K562 (cell line): ENCODE measurements at regions not wholly inside any gene's neighbourhood (a gene's known extent, or its start where the extent isn't known, plus 50 kb on each side); places are given as distances from the start of the nearest gene placed in this dataset.

Experiments
- ATAC-seq: fragments of 200-7000 bp; cut with Tn5 transposase; 3 replicates; pipeline ENCODE4 v1.9.1; 2020; ENCODE audit warnings: moderate library complexity
- BruUV-seq: library from RNA; stranded (reverse); fragments of 400-500 nt; replicated peaks from 2 replicates; lab custom pipeline; 2021; lab: Mats Ljungman, UMichigan
- CTCF ChIA-PET: fragments of 300-600 bp; formaldehyde crosslinking; extraction: SDS; loops from one replicate; lab custom pipeline; 2021; ENCODE audit warnings: low intra/inter-chr PET ratio; lab: Yijun Ruan, JAX
- POLR2A ChIA-PET: fragments of 300-600, 350-650 bp; sonication (Branson Sonifier 250); formaldehyde crosslinking; extraction: SDS; loops from one replicate; lab custom pipeline; 2021; ENCODE audit warnings: antibody characterized with exemption, inconsistent platforms; lab: Yijun Ruan, JAX
- DNase-seq, 4 experiments: peaks; one replicate each; pipeline versions ENCODE4 v3.0.0 to v3.0.0-alpha.2; 2011 to 2018; ENCODE audit warnings: low spot score in 3 of 4, mixed read lengths in 3 of 4; ENCODE audit errors: extremely low read depth in 1 of 4
- FAIRE-seq: peaks from 2 replicates; lab custom pipeline; 2011; peaks lifted over from hg19 to GRCh38; lab: Jason Lieb, UNC
- H2AFZ ChIP-seq: 2 replicates; pipeline ENCODE4 v1.6.0; 2011; ENCODE audit warnings: low read depth, low read length, control low read depth, inconsistent platforms
- H3K27ac ChIP-seq: fragments of 200-600 bp; 3 replicates; pipeline ENCODE4 v1.8.0; 2011; ENCODE audit warnings: low read depth, mild to moderate bottlenecking, control low read depth, inconsistent platforms, low read length, moderate library complexity, mixed read lengths; ENCODE audit errors: extremely low read depth
- H3K27me3 ChIP-seq, 2 experiments: fragments of 300-600 bp in 1 of 2; 2 replicates in 1 of 2; 3 replicates in 1 of 2; pipeline versions ENCODE4 v1.6.0 to v1.8.0; 2011; ENCODE audit warnings: inconsistent platforms in 2 of 2, low read length in 2 of 2, mild to moderate bottlenecking in 1 of 2, mixed read lengths in 1 of 2, moderate library complexity in 1 of 2; ENCODE audit not compliant: control insufficient read depth in 2 of 2, insufficient read depth in 2 of 2
- H3K36me3 ChIP-seq: fragments of 300-600 bp; 3 replicates; pipeline ENCODE4 v1.8.0; 2011; ENCODE audit warnings: mild to moderate bottlenecking, low read length, inconsistent platforms; ENCODE audit not compliant: control insufficient read depth, insufficient read depth
- H3K4me1 ChIP-seq, 2 experiments: fragments of 200-600 bp in 1 of 2; replicated peaks in 1 of 2; 2 replicates in 1 of 2; 3 replicates in 1 of 2; pipeline versions ENCODE4 v1.5.1 to v1.8.0; 2011; ENCODE audit warnings: inconsistent platforms in 2 of 2, low read length in 2 of 2, mild to moderate bottlenecking in 1 of 2, mixed read lengths in 1 of 2, moderate library complexity in 1 of 2; ENCODE audit not compliant: control insufficient read depth in 2 of 2, insufficient read depth in 2 of 2
- H3K4me2 ChIP-seq: 2 replicates; pipeline ENCODE4 v1.6.1; 2011; ENCODE audit warnings: low read length, control low read depth, inconsistent platforms, mixed read lengths; ENCODE audit not compliant: insufficient read depth
- H3K4me3 ChIP-seq: fragments of 200-600 bp; sonication (generic), shearing (Covaris generic); 2 replicates; pipeline ENCODE4 v1.5.1; 2016; ENCODE audit warnings: control low read depth, inconsistent platforms
- H3K79me2 ChIP-seq: fragments of 200-600 bp; 3 replicates; pipeline ENCODE4 v1.8.0; 2011; ENCODE audit warnings: low read length, inconsistent platforms; ENCODE audit not compliant: control insufficient read depth, insufficient read depth
- H3K9ac ChIP-seq, 2 experiments: 2 replicates each; pipeline versions ENCODE4 v1.6.0 to v1.6.1; 2011; ENCODE audit warnings: low read depth in 2 of 2, low read length in 2 of 2, control low read depth in 1 of 2, inconsistent platforms in 1 of 2, mild to moderate bottlenecking in 1 of 2, mixed read lengths in 1 of 2; ENCODE audit not compliant: insufficient read depth in 1 of 2
- H3K9me1 ChIP-seq: one replicate; pipeline ENCODE4 v1.6.0; 2011; ENCODE audit warnings: inconsistent platforms, mild to moderate bottlenecking, low read length, moderate library complexity; ENCODE audit not compliant: control insufficient read depth, insufficient read depth
- H3K9me3 ChIP-seq: replicated peaks from 2 replicates; pipeline ENCODE4 v1.5.1; 2011; ENCODE audit warnings: low read depth, low read length, inconsistent platforms; ENCODE audit not compliant: control insufficient read depth, insufficient read depth
- H4K20me1 ChIP-seq: replicated peaks from 2 replicates; pipeline ENCODE4 v1.6.1; 2011; ENCODE audit warnings: low read length, inconsistent platforms, mixed read lengths; ENCODE audit not compliant: control insufficient read depth, insufficient read depth
- ARID2 ChIP-seq: fragments of 450-650 bp; IDR thresholded peaks from 2 replicates; pipeline ENCODE4 v1.6.1; 2017; ENCODE audit warnings: antibody characterized with exemption, mild to moderate bottlenecking
- EP400 ChIP-seq: fragments of 450-650 bp; IDR thresholded peaks from 2 replicates; pipeline ENCODE4 v1.6.1; 2017; ENCODE audit warnings: antibody characterized with exemption, mild to moderate bottlenecking, moderate library complexity
- FOXM1 ChIP-seq, 2 experiments: fragments of 450-650 bp in 1 of 2; sonication (generic) in 1 of 2; formaldehyde crosslinking in 1 of 2; IDR thresholded peaks; 2 replicates each; pipeline versions ENCODE4 v1.6.1 to v1.9.0; 2017 to 2022; ENCODE audit warnings: low read depth in 2 of 2, mild to moderate bottlenecking in 2 of 2, missing genetic modification reagents in 1 of 2, moderate library complexity in 1 of 2
- GTF2A2 ChIP-seq: IDR thresholded peaks from 2 replicates; pipeline ENCODE4 v1.6.1; 2016; ENCODE audit warnings: mild to moderate bottlenecking, missing genetic modification characterization, missing compliant biosample characterization
- GTF2E2 ChIP-seq: fragments of 200-800 bp; sonication (Bioruptor generic); IDR thresholded peaks from 2 replicates; pipeline ENCODE4 v1.6.1; 2016; ENCODE audit warnings: missing genetic modification characterization, missing compliant biosample characterization
- HDAC1 ChIP-seq, 2 experiments: fragments of 450-650 bp; IDR thresholded peaks; 2 replicates each; pipeline ENCODE4 v1.6.1; 2016 to 2017; ENCODE audit warnings: inconsistent platforms in 1 of 2, mild to moderate bottlenecking in 1 of 2, moderate library complexity in 1 of 2
- HNRNPH1 ChIP-seq: fragments of 200-400 bp; formaldehyde crosslinking; optimal IDR thresholded peaks from 2 replicates; pipeline ENCODE3; 2017; ENCODE audit warnings: low read depth, mild to moderate bottlenecking, low read length, moderate library complexity
- POU5F1 ChIP-seq: fragments of 150-350 bp; IDR thresholded peaks from 2 replicates; pipeline ENCODE4 v1.6.1; 2014; ENCODE audit warnings: borderline replicate concordance, low read length, low read depth, mild to moderate bottlenecking; ENCODE audit not compliant: partially characterized antibody
- TAF7 ChIP-seq: fragments of 450-650 bp; IDR thresholded peaks from 2 replicates; pipeline ENCODE4 v1.6.1; 2016; ENCODE audit warnings: missing genetic modification characterization, missing compliant biosample characterization
- TCFL5 ChIP-seq: fragments of 250-450 bp; sonication (Bioruptor Pico); conservative IDR thresholded peaks from 2 replicates; pipeline ENCODE4 v1.6.1; 2021; ENCODE audit warnings: mild to moderate bottlenecking, moderate library complexity, matching md5 sums
- U2AF1 ChIP-seq: fragments of 200-400 bp; formaldehyde crosslinking; optimal IDR thresholded peaks from 2 replicates; pipeline ENCODE3; 2017; ENCODE audit warnings: mild to moderate bottlenecking, low read depth, low read length, moderate library complexity
- ZNF79 ChIP-seq: fragments of 250-450 bp; sonication (Bioruptor Pico); IDR thresholded peaks from 2 replicates; pipeline ENCODE4 v1.4.0; 2020; ENCODE audit warnings: low read depth, mild to moderate bottlenecking, moderate library complexity
- WGBS: fragments of 100-300 bp; shearing (Covaris generic); methylation state at CpG from one replicate; pipeline ENCODE4 v1.1.6; 2016; ENCODE audit warnings: low coverage, mixed read lengths; ENCODE audit not compliant: insufficient coverage; ENCODE audit errors: missing lambda C conversion rate; 5-methylcytosine and 5-hydroxymethylcytosine counted together
- in situ Hi-C: fragments of 300-500 bp; cut with MboI; formaldehyde crosslinking; loops from 4 replicates; pipeline ENCODE4 v1.15.0; 2018; ENCODE audit warnings: inconsistent platforms, mixed read lengths
- intact Hi-C: fragments of 100-400 bp; cut with micrococcal nuclease; formaldehyde crosslinking; loops from 2 replicates; pipeline ENCODE4 v1.14.2; 2022
- TF ChIP-seq, protein P1 (sequence below): fragments of 200-400 bp; formaldehyde crosslinking; IDR thresholded peaks from 2 replicates; pipeline ENCODE4 v1.6.1; 2017; ENCODE audit warnings: mild to moderate bottlenecking, low read depth, low read length, moderate library complexity

DNA sequence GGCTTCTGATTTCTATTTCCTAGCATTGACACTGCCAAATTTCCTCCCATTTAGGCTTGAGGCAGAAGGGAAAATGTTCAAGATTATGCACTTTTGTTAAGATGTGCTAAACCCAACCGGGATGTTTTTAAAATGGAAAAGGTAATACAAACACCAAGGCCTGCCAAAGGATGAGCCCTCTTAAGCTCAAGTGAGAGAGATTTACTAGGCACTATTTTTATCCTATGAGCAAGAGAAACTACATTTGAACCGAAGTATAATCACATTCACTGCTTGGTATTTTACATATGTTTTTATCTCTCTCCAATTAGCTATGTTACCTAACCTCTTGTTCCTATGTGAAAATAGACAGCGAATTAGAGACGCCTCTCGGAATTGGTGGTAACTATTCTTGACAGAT, 295.8 kb downstream of the GABRB3 start:
- POLR2A ChIA-PET = no interaction called here
- Histone ChIP-seq H3K4me3 (no peak overlapping the region), H3K27ac (no peak overlapping the region), H3K9me3 (no peaks in the 10 kb centered on the region), H4K20me1 (no peaks in the 10 kb centered on the region), H3K79me2 (no peaks in the 10 kb centered on the region), H3K9ac (no peak overlapping the region), H3K4me1 (no peaks in the 10 kb centered on the region)
- 0% methylated on average over 5 of the region's 5 CpGs for WGBS
- FAIRE-seq = no peak
- BruUV-seq = no TSS peak
- TF ChIP-seq EP400 (no peak), GTF2A2 (tag) (no peak), ZNF79 (no peak), U2AF1 (no peak), TAF7 (tag) (no peak), GTF2E2 (tag) (no peak), HDAC1 (IDR thresholded peaks at IDR 0.05) (no peak), FOXM1 (IDR thresholded peaks at IDR 0.05; ENCODE audit: low read depth) (no peak), FOXM1 (CRISPR knock-in tag; IDR thresholded peaks at IDR 0.05; ENCODE audit: low read depth) (no peak), POU5F1 (no peak), ARID2 (no peak), HNRNPH1 (no peak), TCFL5 (CRISPR knock-in tag) (no peak)
- TF ChIP-seq, protein P1, sequence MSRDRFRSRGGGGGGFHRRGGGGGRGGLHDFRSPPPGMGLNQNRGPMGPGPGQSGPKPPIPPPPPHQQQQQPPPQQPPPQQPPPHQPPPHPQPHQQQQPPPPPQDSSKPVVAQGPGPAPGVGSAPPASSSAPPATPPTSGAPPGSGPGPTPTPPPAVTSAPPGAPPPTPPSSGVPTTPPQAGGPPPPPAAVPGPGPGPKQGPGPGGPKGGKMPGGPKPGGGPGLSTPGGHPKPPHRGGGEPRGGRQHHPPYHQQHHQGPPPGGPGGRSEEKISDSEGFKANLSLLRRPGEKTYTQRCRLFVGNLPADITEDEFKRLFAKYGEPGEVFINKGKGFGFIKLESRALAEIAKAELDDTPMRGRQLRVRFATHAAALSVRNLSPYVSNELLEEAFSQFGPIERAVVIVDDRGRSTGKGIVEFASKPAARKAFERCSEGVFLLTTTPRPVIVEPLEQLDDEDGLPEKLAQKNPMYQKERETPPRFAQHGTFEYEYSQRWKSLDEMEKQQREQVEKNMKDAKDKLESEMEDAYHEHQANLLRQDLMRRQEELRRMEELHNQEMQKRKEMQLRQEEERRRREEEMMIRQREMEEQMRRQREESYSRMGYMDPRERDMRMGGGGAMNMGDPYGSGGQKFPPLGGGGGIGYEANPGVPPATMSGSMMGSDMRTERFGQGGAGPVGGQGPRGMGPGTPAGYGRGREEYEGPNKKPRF = no peak
- TF ChIP-seq, all 486 proteins: peak for 0
- Histone ChIP-seq H2AFZ (no peak overlapping the region), H3K36me3 (no peaks in the 10 kb centered on the region), H3K9me1 (no peaks in the 10 kb centered on the region), H3K27me3 (no peaks in the 10 kb centered on the region; a peak in 1 of 5 replicates), H3K4me2 (no peak overlapping the region)
- in situ Hi-C loops (no loop called here), intact Hi-C loops (no loop called here)
- no peak for ATAC-seq
- DNase-seq = no peak
- CTCF ChIA-PET = no interaction called here
